ENCODE measurements at regions not wholly inside any gene's neighbourhood (a gene's known extent, or its start where the extent isn't known, plus 50 kb on each side); places are given as distances from the start of the nearest gene placed in this dataset.
"Not testable (repeated sequence)": the region's sequence is repeated elsewhere in the genome, so short reads cannot be mapped to it uniquely, and the experiment has no call there.

DNA sequence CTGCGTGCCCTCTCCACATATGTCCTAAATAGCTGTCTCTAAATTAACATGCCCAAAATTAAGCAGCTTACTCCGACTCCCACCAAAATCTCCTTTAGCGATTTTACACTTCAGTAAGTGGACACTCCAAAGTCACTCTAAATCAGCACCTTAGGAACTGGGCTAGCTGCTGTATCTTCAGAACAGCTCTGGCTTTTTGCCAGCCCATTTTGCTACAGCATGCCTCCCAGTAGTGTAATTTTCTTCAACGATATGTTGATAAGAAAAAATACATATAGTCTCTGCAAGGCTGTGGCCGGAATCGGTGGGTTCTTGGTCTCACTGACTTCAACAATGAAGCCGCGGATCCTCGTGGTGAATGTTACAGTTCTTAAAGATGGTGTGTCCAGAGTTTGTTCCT lies 291.8 kb upstream of the RGPD4 start:
- no peak for DNase-seq
- no peaks in the 10 kb centered on the region for H3K4me1 Mint-ChIP-seq (ENCODE audit: low read depth)
- H3K4me3 Mint-ChIP-seq = no peak overlapping the region
- no peaks in the 10 kb centered on the region for H3K36me3 Mint-ChIP-seq (ENCODE audit: low read depth)
- H3K9me3 Mint-ChIP-seq = peaks cover 20% of the 10 kb centered on the region; the same call in 1 of the 2 replicates
- H3K27me3 Mint-ChIP-seq (ENCODE audit: insufficient read depth) = no peaks in the 10 kb centered on the region
- TF ChIP-seq, protein P1, sequence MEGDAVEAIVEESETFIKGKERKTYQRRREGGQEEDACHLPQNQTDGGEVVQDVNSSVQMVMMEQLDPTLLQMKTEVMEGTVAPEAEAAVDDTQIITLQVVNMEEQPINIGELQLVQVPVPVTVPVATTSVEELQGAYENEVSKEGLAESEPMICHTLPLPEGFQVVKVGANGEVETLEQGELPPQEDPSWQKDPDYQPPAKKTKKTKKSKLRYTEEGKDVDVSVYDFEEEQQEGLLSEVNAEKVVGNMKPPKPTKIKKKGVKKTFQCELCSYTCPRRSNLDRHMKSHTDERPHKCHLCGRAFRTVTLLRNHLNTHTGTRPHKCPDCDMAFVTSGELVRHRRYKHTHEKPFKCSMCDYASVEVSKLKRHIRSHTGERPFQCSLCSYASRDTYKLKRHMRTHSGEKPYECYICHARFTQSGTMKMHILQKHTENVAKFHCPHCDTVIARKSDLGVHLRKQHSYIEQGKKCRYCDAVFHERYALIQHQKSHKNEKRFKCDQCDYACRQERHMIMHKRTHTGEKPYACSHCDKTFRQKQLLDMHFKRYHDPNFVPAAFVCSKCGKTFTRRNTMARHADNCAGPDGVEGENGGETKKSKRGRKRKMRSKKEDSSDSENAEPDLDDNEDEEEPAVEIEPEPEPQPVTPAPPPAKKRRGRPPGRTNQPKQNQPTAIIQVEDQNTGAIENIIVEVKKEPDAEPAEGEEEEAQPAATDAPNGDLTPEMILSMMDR (IDR thresholded peaks at IDR 0.05) = no peak
- no peak overlapping the region for H3K27ac Mint-ChIP-seq

DNA sequence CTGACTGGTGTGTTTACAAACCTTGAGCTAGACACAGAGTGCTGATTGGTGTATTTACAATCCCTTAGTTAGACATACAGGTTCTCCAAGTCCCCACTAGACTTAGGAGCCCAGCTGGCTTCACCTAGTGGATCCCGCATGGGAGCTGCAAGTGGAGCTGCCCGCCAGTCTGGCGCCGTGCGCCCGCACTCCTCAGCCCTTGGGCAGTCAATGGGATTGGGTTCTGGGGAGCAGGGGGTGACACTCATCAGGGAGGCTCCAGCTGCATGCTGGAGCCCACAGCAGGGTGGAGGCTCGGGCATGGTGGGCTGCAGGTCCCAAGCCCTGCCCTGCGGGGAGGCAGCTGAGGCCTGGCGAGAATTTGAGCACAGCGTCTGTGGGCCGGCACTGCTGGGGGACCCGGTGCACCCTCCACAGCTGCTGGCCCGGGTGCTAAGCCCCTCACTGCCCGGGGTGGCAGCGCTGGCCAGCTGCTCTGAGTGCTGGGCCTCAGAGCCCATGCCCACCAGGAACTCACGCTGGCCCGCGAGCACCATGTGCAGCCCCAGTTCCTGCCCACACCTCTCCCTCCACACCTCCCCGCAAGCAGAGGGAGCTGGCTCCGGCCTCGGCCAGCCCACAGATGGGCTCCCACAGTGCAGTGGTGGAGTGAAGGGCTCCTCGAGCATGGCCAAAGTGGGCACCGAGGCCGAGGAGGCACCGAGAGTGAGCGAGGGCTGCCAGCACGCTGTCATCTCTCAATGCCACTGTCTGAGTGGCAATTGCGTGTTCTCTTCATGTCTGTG lies 290.6 kb upstream of the RGPD4 start:
- not testable (repeated sequence) for DNase-seq; H3K27me3 Mint-ChIP-seq (ENCODE audit: insufficient read depth); H3K27ac Mint-ChIP-seq; H3K4me1 Mint-ChIP-seq (ENCODE audit: low read depth); H3K4me3 Mint-ChIP-seq; H3K36me3 Mint-ChIP-seq (ENCODE audit: low read depth)
- peaks cover 20% of the 10 kb centered on the region; the same call in 1 of the 2 replicates for H3K9me3 Mint-ChIP-seq

DNA sequence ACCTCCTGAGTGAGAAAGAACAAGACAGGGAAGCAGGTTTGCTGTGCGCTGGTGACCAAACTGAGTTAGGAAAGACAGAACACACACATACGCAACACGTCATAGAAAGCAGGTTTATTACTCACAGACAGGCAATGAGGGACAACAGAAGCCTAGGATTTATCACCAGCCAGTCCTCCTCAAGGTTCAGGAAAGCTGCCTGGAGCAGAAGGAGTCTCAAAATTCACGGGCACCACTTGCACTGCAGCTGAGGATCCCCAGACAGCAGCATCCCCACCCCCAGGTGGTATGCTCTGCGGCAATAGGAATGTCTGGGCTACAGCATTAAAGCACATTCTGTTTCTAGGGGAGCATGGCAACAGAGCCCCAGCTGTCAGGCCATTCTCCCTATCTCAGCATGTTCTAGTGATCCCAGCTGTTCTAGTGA lies 284.4 kb upstream of the RGPD4 start:
- Mint-ChIP-seq H3K27ac (no peak overlapping the region), H3K4me1 (ENCODE audit: low read depth) (no peaks in the 10 kb centered on the region), H3K9me3 (peaks cover 4% of the 10 kb centered on the region; the same call in 1 of the 2 replicates), H3K36me3 (ENCODE audit: low read depth) (no peaks in the 10 kb centered on the region), H3K4me3 (no peak overlapping the region), H3K27me3 (ENCODE audit: insufficient read depth) (no peaks in the 10 kb centered on the region)
- no peak for DNase-seq
- TF ChIP-seq, protein P1 (IDR thresholded peaks at IDR 0.05) = no peak

DNA sequence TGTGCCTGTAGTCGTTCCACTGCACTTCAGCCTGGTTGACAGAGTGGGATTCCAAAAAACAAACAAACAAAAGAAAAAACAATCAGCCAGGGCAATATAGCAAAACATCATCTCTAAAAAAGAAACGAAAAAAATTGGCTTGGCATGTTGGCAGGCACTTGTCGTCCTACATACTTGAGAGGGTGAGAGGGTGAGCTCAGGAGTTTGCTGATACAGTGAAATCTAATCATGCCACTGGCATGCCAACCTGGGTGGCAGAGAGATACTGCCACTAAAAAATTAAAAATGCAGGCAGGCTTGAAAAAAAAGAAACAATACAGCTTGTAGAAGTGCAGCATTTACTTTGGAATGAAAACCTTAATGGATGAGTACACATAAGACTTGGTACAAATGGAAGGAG lies 282.9 kb upstream of the RGPD4 start:
- H3K4me3 Mint-ChIP-seq = no peak overlapping the region
- H3K27me3 Mint-ChIP-seq (ENCODE audit: insufficient read depth) = no peaks in the 10 kb centered on the region
- H3K27ac Mint-ChIP-seq = no peak overlapping the region

DNA sequence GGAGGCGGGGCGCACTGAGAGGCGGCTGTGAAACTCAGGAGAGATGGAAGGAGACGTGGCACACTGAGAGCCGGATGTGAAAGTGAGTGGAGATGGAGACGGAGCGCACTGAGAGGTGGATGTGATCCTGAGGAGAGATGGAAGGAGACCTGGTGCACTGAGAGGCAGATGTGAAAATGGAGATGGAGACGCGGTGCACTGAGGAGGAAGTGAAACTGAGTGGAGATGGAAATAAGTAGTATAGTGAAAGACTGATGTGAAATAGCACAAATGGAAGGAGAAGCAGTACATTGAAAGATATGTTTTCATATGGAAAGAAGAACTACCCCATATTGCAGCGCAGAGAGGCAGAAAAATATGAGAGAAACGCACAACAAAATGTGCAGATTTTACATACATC lies 281.6 kb upstream of the RGPD4 start:
- no peaks in the 10 kb centered on the region for H3K4me1 Mint-ChIP-seq (ENCODE audit: low read depth)
- DNase-seq = no peak
- TF ChIP-seq, protein P1 (IDR thresholded peaks at IDR 0.05) = no peak
- no peaks in the 10 kb centered on the region for H3K27me3 Mint-ChIP-seq (ENCODE audit: insufficient read depth)
- H3K36me3 Mint-ChIP-seq (ENCODE audit: low read depth) = no peaks in the 10 kb centered on the region
- no peaks in the 10 kb centered on the region for H3K9me3 Mint-ChIP-seq
- no peak overlapping the region for H3K4me3 Mint-ChIP-seq
- H3K27ac Mint-ChIP-seq = no peak overlapping the region

More for the DNA sequence above, 282.9 kb upstream of the RGPD4 start:
- no peaks in the 10 kb centered on the region for H3K36me3 Mint-ChIP-seq (ENCODE audit: low read depth)
- no peak for DNase-seq
- TF ChIP-seq, protein P1 (IDR thresholded peaks at IDR 0.05) = no peak
- no peaks in the 10 kb centered on the region for H3K9me3 Mint-ChIP-seq
- no peaks in the 10 kb centered on the region for H3K4me1 Mint-ChIP-seq (ENCODE audit: low read depth)

DNA sequence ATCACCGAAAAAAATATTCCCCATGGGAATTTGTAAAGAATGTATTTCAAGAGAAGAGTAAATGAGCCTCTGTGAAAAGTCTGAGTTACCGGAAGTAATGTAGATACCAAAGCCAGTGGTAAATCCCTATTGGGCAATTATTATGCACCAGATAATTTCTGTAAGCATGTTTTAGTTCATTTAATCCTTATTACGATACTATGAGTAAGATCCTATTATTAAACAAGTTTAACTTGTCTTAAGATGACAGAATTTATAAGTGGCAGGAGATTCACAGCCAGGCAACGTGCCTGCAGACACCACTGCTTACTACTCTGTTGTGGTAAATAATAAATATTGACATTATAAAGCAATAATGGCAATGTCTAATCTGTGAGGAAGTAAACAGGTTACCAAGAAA lies 280.8 kb upstream of the RGPD4 start:
- no peak overlapping the region for H3K4me3 Mint-ChIP-seq
- no peak overlapping the region for H3K27ac Mint-ChIP-seq
- H3K36me3 Mint-ChIP-seq (ENCODE audit: low read depth) = no peaks in the 10 kb centered on the region
- TF ChIP-seq, protein P1 (IDR thresholded peaks at IDR 0.05) = no peak
- no peaks in the 10 kb centered on the region for H3K9me3 Mint-ChIP-seq
- H3K4me1 Mint-ChIP-seq (ENCODE audit: low read depth) = no peaks in the 10 kb centered on the region
- no peaks in the 10 kb centered on the region for H3K27me3 Mint-ChIP-seq (ENCODE audit: insufficient read depth)
- DNase-seq = no peak

All from HFFc6 (cell line).